CD4-positive, alpha-beta memory T cell (primary cell): ENCODE measurements at regions not wholly inside any gene's neighbourhood (a gene's known extent, or its start where the extent isn't known, plus 50 kb on each side); places are given as distances from the start of the nearest gene placed in this dataset.
"Not testable (repeated sequence)": the region's sequence is repeated elsewhere in the genome, so short reads cannot be mapped to it uniquely, and the experiment has no call there.

Source experiments
- CTCF ChIA-PET: fragments of 350-600 bp; sonication (Branson Sonifier 250); formaldehyde crosslinking; loops from one replicate; lab custom pipeline; 2021; ENCODE audit warnings: inconsistent platforms; ENCODE audit not compliant: partially characterized antibody; lab: Charles Lee
- POLR2A ChIA-PET: fragments of 350-600 bp; sonication (Branson Sonifier 250); formaldehyde crosslinking; loops from one replicate; lab custom pipeline; 2021; ENCODE audit not compliant: partially characterized antibody; lab: Charles Lee
- DNase-seq, 5 donors: peaks; one replicate each; pipeline versions ENCODE4 v3.0.0 to v3.0.0-alpha.2; 2020 to 2022; ENCODE audit warnings: mixed read lengths in 1 of 5
- H3K27ac ChIP-seq: one replicate; pipeline ENCODE4 v1.7.0; 2013; ENCODE audit warnings: low read depth, low read length
- H3K27me3 ChIP-seq: 2 replicates; pipeline ENCODE4 v1.7.0; 2013; ENCODE audit warnings: mild to moderate bottlenecking, low read length, moderate library complexity; ENCODE audit not compliant: insufficient read depth
- H3K36me3 ChIP-seq: 2 replicates; pipeline ENCODE4 v1.7.0; 2013; ENCODE audit warnings: mild to moderate bottlenecking, low read length, moderate library complexity; ENCODE audit not compliant: insufficient read depth
- H3K4me1 ChIP-seq: 2 replicates; pipeline ENCODE4 v1.7.0; 2013; ENCODE audit warnings: mild to moderate bottlenecking, low read length, moderate library complexity; ENCODE audit not compliant: insufficient read depth
- H3K4me3 ChIP-seq, 2 donors: one replicate each; pipeline ENCODE4 v1.7.0; 2013; ENCODE audit warnings: low read length in 2 of 2, mild to moderate bottlenecking in 1 of 2
- H3K9me3 ChIP-seq, 2 donors: one replicate each; pipeline ENCODE4 v1.7.0; 2013; ENCODE audit warnings: low read length in 2 of 2, control low read depth in 1 of 2; ENCODE audit not compliant: control insufficient read depth in 1 of 2
- H3K27ac Mint-ChIP-seq, 7 donors: one replicate each; pipeline ENCODE4 v1.8.0; 2020 to 2021; ENCODE audit warnings: mixed read lengths in 7 of 7, mild to moderate bottlenecking in 6 of 7, inconsistent platforms in 3 of 7, moderate library complexity in 3 of 7
- H3K27me3 Mint-ChIP-seq, 2 donors: one replicate each; pipeline ENCODE4 v1.8.0; 2020 to 2021; ENCODE audit warnings: mixed read lengths in 2 of 2
- H3K36me3 Mint-ChIP-seq, 2 donors: one replicate each; pipeline ENCODE4 v1.8.0; 2020 to 2021; ENCODE audit warnings: mixed read lengths in 2 of 2, inconsistent platforms in 1 of 2, mild to moderate bottlenecking in 1 of 2
- H3K4me1 Mint-ChIP-seq, 4 donors: one replicate each; pipeline ENCODE4 v1.8.0; 2020 to 2021; ENCODE audit warnings: mixed read lengths in 4 of 4, mild to moderate bottlenecking in 1 of 4
- H3K4me3 Mint-ChIP-seq, 8 donors: one replicate each; pipeline ENCODE4 v1.8.0; 2020 to 2021; ENCODE audit warnings: mixed read lengths in 8 of 8, mild to moderate bottlenecking in 7 of 8, moderate library complexity in 6 of 8, inconsistent platforms in 3 of 8
- H3K9me3 Mint-ChIP-seq, 8 donors: one replicate each; pipeline ENCODE4 v1.8.0; 2020 to 2021; ENCODE audit warnings: mixed read lengths in 8 of 8, mild to moderate bottlenecking in 5 of 8, inconsistent platforms in 3 of 8, moderate library complexity in 1 of 8
- intact Hi-C: fragments of 100-400 bp; cut with micrococcal nuclease; formaldehyde crosslinking; loops from one replicate; pipeline ENCODE4 v1.15.1; 2023

GRCh38 chr9:85077146-85077545 lies 407.6 kb downstream of the NTRK2 start:
- intact Hi-C loops, DNase-seq, POLR2A ChIA-PET, H3K4me3 ChIP-seq, H3K9me3 ChIP-seq, H3K36me3 ChIP-seq, H3K27ac ChIP-seq, H3K4me3 Mint-ChIP-seq, H3K27ac Mint-ChIP-seq, CTCF ChIA-PET, H3K36me3 Mint-ChIP-seq, H3K27me3 Mint-ChIP-seq, H3K4me1 ChIP-seq, H3K4me1 Mint-ChIP-seq, H3K9me3 Mint-ChIP-seq, H3K27me3 ChIP-seq: not testable (repeated sequence)
